D721Med (cell line): ENCODE measurements at regions not wholly inside any gene's neighbourhood (a gene's known extent, or its start where the extent isn't known, plus 50 kb on each side); places are given as distances from the start of the nearest gene placed in this dataset.

Source experiments
- DNase-seq: peaks from one replicate; pipeline ENCODE4 v3.0.0; 2011; ENCODE audit warnings: low spot score; ENCODE audit not compliant: insufficient read length
- FAIRE-seq: peaks from 2 replicates; lab custom pipeline; 2011; peaks lifted over from hg19 to GRCh38; lab: Jason Lieb, UNC
- TF ChIP-seq, protein P1 (sequence below): IDR thresholded peaks from 2 replicates; pipeline ENCODE4 v1.5.1; 2012; ENCODE audit warnings: mild to moderate bottlenecking, control low read depth; ENCODE audit not compliant: insufficient read depth; ENCODE audit errors: missing control alignments

DNA sequence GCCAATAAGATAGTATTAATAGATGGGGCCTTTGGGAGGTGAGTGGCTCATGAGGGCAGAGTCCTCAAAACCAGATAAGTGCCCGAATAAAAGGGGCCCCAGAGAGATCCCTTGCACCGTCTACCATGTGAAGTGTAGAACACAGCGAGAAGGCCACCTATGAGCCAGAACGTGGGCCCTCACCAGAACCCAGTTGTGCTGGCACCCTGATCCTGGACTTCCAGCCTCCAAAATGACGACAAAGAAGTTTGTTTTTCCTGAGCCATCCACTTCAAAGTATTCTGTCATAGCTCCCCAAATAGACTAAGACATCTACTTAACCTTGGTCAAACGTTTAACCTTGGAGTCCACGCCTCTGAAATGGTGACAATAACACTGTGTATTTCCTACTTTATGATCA, 158.1 kb downstream of the EFNB2 start:
- no peak for DNase-seq
- FAIRE-seq: no peak
- TF ChIP-seq, protein P1, sequence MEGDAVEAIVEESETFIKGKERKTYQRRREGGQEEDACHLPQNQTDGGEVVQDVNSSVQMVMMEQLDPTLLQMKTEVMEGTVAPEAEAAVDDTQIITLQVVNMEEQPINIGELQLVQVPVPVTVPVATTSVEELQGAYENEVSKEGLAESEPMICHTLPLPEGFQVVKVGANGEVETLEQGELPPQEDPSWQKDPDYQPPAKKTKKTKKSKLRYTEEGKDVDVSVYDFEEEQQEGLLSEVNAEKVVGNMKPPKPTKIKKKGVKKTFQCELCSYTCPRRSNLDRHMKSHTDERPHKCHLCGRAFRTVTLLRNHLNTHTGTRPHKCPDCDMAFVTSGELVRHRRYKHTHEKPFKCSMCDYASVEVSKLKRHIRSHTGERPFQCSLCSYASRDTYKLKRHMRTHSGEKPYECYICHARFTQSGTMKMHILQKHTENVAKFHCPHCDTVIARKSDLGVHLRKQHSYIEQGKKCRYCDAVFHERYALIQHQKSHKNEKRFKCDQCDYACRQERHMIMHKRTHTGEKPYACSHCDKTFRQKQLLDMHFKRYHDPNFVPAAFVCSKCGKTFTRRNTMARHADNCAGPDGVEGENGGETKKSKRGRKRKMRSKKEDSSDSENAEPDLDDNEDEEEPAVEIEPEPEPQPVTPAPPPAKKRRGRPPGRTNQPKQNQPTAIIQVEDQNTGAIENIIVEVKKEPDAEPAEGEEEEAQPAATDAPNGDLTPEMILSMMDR: no peak

DNA sequence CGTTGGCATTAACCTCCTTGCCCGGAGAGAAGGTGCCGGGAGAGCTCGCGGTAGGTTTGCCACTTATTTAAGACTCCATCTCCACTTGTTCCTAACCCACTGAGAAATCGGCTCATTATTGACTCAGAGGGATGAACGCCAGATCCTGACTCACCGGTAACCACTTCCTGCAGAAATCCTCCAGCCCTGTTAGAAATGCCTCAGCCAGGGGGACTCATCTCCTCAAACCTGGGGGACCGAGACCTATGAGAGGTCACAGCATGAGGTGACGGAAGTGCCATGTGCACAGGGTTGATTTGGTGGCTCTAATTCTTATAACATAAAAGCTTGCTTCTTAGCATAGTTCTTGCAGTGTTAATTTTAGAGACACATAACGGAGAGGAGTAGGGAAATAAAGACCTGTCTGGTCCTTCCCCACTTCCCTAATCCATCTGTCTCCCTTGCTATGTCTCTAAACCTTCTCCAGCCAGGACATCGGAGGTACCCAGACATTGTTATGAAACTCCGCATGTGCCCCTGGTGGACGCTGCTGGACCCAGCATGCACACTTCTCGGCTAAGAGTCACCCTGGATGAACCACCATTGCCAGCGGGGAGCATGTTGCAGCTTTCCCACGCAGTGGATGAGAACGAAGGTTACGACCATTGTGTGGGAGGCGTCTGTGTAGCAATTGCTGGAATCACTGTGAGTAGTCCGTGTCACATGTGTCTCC, 158.9 kb downstream of the EFNB2 start:
- DNase-seq: no peak
- TF ChIP-seq, protein P1: no peak

DNA sequence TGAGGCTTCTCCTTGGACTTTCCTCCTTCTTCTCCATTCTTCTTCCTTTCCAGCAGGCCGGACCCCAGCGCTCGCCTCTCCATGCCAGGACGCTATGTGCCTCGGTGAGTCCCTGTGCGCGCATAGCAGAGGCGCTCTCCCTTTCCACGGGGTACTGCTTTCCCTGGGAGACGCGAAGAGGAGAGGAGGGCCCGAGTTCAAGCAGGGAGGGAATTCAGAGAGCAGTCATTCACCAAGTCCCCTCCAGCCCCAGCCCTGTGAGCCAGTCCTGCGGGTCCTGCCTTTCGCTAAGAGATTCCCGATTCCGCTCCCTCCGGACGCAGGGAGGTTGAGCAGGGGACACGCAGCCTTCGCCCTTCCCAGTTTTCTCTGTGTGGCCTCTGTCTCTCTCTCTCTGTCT, 160.4 kb downstream of the EFNB2 start:
- TF ChIP-seq, protein P1: no peak
- DNase-seq: no peak
- no peak for FAIRE-seq

More for the DNA sequence above, 158.9 kb downstream of the EFNB2 start:
- FAIRE-seq: no peak

DNA sequence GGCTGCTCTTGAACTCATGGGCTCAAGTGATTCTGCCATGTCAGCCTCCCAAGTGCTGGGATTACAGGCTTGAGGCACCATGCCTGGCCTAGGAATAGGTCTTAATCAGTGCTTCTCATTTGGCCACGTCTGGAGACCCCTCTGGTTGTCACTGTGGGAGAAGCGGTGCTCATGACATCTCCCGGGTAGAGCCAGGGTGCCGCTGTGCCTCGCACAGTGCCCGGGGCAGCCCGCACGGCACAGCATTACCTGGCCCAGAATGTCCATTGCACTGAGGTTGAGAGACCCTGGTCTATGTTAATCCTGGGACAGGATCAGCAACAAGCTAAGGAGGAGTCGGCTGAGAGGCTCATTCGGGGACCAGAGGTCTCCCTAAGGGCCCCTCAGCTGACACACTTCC, 160.8 kb downstream of the EFNB2 start:
- TF ChIP-seq, protein P1: no peak
- FAIRE-seq (no peak), DNase-seq (no peak)

DNA sequence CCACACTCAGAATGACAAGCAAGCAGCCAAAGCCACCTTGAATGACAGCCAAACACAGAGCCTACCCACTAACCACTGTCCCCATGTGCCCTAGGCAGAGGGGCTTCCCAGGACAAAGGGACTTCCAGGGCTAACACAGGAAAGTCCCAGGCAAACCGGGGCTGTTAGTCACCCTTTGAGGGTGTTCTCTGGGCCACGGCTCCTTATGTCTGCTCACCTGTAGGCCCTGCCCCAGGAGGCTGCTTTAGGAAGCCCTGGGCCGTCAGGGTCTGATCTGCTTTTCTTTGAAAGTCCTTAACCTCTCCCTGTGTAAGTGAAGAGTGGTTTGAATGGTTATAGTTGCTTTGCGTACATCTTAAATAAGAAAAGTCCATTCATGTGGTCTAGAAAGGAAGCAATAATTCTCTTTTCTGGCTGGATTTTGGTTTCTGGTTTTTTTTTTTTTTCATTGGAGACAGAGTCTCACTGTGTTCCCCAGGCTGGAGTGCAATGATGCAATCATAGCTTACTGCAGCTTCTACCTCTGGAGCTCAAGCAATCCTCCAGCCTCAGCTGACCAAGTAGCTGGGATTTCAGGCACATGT, 161.4 kb downstream of the EFNB2 start:
- TF ChIP-seq, protein P1: no peak
- DNase-seq (no peak), FAIRE-seq (no peak)

DNA sequence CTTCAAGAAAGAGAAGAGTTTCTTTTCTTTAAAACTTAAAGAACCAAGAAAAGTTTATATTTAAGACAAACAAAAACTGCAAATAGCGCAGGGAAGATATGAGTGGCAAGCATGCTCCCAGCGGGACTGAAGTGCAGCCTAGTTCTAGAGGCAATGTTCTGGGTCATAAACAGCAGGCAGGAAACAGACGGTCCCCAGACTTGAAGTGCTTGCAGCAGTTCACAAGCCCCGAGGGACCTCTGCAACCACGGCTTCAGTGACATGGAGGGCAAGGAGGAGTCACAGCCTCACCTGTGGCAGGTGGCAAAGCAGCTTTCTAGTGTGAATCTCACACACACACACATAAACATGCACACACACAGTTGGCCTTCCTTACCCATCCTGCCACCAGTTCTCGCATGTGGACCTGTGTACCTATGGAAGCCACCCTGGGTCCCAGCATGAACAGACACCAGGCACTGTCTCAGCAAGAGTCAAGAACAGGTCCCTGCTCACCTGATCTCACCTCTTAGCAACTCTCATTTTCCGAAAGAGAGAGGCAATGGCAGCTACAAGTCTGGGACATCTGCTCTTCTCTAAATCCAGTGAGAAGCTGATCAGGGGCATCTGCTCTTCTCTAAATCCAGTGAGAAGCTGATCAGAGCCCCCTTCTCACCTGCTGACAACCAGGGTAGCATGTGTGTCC, 162.0 kb downstream of the EFNB2 start:
- DNase-seq (no peak), FAIRE-seq (no peak)
- TF ChIP-seq, protein P1: no peak
